Iris pigment epithelial cell (primary cell): ENCODE measurements at regions not wholly inside any gene's neighbourhood (a gene's known extent, or its start where the extent isn't known, plus 50 kb on each side); places are given as distances from the start of the nearest gene placed in this dataset.

ENCODE experiments used
- DNase-seq: peaks from one replicate; pipeline ENCODE4 v3.0.0-alpha.2; 2011; ENCODE audit warnings: low read depth

DNA sequence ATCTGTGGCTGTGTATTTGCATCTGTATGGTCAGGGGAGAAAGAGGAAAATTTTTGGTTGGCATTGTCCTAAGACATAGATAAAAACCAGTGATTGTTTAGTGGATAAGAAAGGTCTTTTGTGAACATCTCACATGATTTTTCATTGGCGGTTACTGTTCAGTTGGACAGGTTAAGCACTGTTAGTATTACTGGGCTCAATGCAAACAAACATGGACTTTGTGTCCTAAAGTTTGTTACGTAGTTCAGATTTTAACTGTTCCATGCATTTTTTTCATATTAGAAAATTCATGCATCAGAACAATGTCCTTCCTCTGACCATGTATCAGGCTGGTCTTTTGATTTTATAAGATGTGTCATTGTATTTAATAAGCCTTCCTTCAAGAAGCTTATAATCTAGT, 368.0 kb downstream of the MEIS1 start:
- DNase-seq = no peak

DNA sequence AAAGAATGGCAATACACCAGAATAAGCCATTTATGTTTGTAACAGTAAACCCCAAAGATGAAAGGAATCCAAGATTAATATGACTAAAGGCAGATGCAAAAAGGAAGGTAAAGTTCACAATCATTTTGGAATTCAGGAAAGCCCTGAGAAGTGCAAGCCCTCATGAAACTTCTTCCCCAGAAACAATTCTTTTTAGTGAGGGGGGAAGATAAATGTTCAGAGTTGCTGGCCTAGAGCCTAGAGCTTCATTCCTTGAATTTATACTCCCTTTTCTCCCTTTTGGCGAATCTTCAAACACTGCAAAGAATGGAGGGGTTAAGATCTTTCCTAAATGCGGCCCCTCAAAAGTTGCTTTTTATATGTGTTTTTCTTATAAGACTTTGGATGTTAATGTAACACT, 368.8 kb downstream of the MEIS1 start:
- DNase-seq = peak; percentile 45

DNA sequence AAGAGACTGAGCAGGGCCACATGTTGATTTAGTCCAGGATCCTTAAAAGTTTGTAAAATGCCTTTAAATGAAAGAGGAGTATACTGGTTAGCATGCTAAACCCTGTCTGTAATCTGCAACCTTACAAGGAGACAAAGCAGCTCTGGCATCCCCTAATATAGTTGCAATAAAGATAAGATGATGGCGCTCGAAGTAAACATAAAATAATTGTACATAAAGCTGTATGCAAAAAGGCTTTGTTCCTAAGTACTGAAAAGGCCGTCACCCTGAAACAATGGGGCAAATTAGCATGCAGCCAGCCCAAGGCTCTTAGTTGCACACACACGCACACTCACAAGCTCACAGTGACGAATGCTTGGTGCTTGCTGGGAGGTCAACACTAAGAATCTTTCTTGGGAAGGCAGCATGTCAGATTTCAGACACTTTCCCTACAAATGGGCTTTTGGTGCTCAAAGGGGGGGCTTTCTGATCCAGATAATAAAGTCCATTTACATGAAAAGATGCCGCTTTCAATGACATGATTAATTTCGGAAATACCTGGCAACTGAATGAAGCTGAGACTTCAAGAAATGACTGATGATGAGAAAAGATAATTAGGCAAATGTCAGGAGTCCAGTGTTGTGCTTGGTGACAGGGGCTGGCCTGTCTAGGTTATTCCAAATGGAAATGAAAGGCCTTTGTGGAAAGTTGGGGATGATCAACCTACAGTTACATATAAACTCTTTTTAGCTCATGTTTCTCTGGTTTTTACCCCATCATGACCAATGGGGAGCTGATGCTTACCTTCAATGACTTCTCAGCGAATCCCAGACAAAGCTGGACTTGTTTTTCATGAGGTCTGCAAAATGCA, 370.3 kb downstream of the MEIS1 start:
- no peak for DNase-seq

GRCh38 chr2:66805968-66806367, 371.0 kb downstream of the MEIS1 start:
- DNase-seq = no peak

DNA sequence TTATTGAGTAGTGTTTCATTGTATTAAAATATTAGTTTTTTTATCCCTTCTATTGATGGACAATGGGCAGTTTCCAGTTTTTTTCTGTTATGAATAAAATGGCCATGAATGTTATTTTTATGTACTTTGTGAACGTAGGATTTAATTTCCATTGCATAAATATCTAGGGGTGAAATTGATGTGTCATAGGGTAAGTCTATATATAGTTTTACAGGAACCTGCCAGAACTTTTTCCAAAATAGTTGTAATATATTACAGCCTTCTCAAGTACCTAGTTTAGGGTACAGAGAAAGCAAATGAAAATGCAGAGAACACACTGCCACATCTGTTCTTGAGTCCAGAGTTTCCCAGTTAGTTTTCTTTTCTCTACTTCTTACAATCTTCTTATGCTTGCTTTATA, 378.6 kb downstream of the MEIS1 start:
- peak; percentile 39 for DNase-seq

- peak; percentile 24 for DNase-seq
Measured at GRCh38 chr2:66813976-66814375, 379.1 kb downstream of the MEIS1 start.

GRCh38 chr2:66814916-66815315, 380.0 kb downstream of the MEIS1 start:
- no peak for DNase-seq

DNA sequence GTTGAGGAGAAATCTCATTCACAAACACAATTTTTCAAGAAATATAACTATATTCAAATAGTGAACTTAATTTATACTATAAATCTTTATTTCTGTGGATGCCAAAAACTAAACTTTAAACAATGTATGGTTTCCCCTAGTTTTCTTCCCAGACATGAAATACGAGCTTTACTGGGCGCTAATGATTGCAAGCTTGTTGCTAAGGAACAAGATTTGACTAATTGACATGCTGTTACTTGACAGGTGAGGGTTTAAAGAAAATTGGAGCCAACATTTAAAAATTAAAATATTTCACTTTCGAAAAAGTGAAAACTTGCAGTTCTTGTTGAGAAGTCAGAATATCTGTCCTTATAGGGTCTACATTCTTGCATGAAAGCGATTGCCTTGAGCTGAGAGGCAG, 381.0 kb downstream of the MEIS1 start:
- DNase-seq = no peak

DNA sequence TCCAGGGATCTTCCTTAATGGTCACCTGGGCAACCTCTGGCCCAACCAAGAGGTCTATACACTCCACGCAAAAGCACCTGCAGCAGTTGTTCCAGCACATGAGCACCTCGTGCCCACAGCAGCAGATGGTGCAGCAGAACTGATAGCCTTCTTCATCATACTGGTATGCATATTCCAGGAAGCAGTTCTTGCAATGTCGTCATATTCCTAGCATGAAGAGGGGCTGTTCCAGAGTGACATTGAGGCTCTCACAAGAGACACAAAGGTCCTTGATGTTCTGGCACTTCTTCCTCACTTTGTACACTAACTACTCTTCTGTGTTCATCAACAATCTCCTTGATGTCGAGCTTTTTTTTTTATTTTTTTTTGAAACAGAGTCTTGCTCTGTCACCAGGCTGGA, 386.2 kb downstream of the MEIS1 start:
- DNase-seq = no peak

DNA sequence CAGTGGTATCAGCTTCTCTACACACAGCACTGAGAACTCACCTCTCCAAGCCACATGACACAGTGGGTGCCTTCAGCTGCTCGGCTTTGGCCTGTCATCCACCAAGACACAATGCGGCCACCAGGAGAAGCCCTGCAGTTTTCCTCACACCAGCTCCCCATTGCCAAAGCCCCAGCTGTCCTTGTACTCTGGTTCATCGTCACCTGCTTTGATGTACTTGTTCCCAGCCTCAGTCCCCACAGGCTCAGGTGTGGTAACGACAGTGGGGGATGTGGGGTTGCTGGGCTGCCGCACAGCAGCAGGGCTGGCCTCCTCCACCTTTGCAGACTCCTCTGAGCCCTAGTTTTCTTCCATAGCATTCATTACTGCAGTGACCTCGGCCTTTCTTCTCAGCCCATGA, 387.3 kb downstream of the MEIS1 start:
- no peak for DNase-seq

GRCh38 chr2:66824926-66825325, 390.0 kb downstream of the MEIS1 start:
- DNase-seq = no peak

GRCh38 chr2:66827851-66828250, 392.9 kb downstream of the MEIS1 start:
- no peak for DNase-seq

- no peak for DNase-seq
Measured at GRCh38 chr2:66828876-66829275, 394.0 kb downstream of the MEIS1 start.

- DNase-seq = no peak
Measured at GRCh38 chr2:66830881-66831280, 396.0 kb downstream of the MEIS1 start.

DNA sequence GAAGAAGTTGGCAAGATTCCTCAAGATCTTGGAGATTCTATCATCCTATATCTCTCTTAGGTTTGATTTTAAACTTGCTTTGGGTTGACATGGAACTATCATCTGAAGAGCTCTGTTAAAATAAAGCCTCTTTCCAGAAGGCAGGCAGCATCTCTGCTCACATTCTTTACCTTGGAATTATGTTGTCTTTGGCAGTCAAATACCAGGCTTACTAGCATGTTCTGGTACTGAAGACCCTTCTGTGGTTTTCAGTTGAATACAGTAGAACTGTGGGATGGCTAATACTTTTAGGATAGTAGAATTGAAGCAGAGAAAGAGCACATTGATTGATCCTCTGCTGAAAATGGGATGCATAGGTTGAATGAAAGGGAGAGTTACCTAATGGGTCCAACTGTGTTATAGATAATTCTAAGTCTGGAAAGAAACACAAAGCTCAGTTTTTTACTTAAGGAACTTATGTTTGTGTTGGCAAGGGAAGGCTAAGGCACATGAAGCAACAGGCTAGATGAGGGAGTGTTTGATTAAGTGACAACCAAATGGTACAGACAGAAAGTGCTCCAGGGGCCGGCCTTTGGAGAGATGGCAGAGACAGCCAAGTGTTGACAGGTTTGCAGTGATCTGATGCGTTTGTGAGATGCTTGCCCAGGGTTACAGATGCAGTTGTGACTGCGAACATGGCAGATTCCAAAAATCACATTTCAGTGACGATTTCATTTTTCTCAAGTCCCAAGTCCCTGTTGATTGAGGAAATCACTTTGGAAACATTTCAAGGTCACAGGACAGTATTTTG, 397.9 kb downstream of the MEIS1 start:
- DNase-seq = no peak

GRCh38 chr2:66834859-66835258, 399.9 kb downstream of the MEIS1 start:
- DNase-seq = no peak

DNA sequence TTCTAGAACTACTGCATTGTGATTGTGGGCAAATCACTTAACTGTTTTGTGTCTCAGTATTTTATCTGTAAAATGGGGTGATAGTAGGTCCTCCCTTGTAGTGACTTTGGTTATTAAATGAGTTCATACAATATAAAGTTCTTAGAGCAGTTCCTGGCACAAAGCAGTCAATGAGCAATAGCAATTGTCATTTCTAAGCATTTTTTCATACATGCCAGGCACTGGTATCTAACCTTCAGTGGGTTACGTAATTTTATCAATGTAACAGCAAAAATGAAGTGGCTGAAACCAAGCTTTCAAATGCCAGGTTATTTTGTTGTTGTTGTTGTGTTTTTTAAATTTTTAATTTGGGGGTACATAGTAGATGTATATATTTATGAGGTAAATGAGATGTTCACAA, 401.9 kb downstream of the MEIS1 start:
- DNase-seq = no peak

- peak; percentile 98 for DNase-seq
Measured at GRCh38 chr2:66839551-66840320, 404.8 kb downstream of the MEIS1 start.

DNA sequence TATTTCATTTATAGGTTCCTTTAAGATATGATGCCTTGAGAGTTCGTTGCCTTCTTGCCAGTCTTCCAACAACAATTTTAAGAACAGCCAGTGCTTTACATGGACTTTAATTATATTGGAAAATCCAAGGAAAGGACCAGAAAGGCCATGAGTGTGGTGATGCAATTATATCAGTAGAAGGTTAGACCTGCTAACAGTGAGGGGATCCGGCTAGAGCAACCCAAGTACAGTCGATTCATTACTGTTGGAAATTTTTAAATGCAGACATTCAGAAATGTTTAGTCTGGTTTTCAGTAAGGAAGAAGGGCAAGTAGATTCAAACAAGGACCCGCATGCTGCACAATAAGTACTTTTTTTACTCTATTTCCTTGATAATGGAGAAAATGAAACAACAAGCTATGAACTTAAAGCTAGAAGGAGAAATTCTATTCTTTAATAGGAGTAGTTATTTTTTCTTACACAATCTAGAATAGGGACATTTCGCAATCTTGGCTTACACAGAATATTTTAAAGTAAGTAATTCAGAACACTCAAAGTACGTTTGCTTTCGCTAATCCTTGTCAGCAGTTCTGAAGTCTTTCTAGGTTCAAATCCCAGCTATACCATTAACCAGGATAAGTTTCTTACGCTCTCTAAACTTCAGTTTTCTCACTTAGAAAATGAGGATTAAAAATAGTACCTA, 405.5 kb downstream of the MEIS1 start:
- peak; percentile 89 for DNase-seq

DNA sequence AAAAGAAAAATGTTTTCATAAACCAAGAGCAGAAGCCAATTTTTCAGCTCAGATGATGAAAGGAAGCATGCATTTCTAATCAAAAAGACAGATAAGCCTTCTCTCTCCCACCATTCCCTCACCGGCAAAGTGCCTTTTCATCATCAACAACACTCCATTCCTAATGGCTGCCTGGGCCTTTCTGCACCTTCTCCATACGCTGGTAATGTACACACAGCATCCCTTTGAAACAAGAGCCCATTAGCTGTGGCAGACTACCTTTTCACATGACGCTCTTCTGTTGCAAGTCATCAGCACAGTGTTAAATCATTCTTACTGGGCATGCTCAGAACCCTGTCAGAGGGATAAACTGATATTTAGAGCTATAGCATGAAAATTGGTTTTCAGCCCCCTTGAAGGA, 408.9 kb downstream of the MEIS1 start:
- no peak for DNase-seq

DNA sequence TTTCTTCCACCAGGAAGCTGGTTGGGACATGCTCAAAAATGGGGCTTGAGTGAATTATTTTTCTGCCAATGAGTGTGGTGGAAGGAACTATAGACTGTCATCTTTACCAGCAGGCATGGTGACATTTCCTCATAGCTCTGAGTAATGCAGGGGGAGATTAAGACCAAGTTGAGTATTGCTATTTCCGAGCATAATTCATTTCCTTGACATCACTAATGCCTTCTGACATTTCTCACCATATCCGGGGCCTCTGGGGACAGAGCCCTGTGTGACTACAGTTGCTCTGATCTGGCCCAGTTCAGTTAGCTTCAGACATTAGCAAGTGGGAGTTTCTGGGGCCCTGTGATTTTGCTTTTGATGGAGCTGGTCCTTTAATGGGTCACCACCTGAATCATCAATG, 410.4 kb downstream of the MEIS1 start:
- DNase-seq = peak; percentile 45

DNA sequence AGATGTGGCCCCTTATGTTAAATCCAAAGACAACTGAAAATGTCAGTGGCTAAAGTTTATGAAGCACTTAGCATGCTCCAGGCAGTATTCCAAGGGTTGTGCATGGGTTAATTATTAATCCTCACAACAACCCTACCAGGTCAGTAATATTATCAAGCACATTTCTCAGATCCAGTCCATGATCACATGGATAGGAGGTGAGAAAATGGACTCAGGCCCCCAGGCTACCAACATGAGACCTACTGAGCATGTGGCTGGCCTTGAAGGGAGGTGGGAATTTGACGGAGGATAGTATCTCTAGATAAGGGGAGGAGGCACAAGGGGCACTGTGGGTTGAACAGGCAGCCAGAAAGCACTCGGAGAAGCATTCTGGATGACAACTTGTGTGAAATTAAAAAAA, 412.0 kb downstream of the MEIS1 start:
- no peak for DNase-seq
